Lower leg skin (tissue), 3 donors: ENCODE measurements at regions not wholly inside any gene's neighbourhood (a gene's known extent, or its start where the extent isn't known, plus 50 kb on each side); places are given as distances from the start of the nearest gene placed in this dataset.

Experiments used
- CTCF ChIP-seq, 3 donors: fragments of 450-650 bp; IDR thresholded peaks; one replicate each; pipeline ENCODE4 v1.5.1; 2016; ENCODE audit warnings: antibody characterized with exemption in 3 of 3, mild to moderate bottlenecking in 3 of 3, moderate library complexity in 2 of 3
- POLR2A ChIP-seq, 2 donors: fragments of 450-650 bp; IDR thresholded peaks; one replicate each; pipeline ENCODE4 v1.6.1; 2016 to 2017; ENCODE audit warnings: antibody characterized with exemption in 2 of 2, mild to moderate bottlenecking in 1 of 2, moderate library complexity in 1 of 2

GRCh38 chr21:18951271-18952038 is 547.9 kb upstream of the TMPRSS15 start:
- TF ChIP-seq POLR2A (IDR thresholded peaks at IDR 0.05) (no peak), CTCF (IDR thresholded peaks at IDR 0.05) (no peak)
